CD4-positive, alpha-beta T cell treated with Interleukin-4 for 1 hour (primary cell): ENCODE measurements at regions not wholly inside any gene's neighbourhood (a gene's known extent, or its start where the extent isn't known, plus 50 kb on each side); places are given as distances from the start of the nearest gene placed in this dataset.

Source experiments
- DNase-seq, 2 donors: peaks; one replicate each; pipeline ENCODE4 v3.0.0-alpha.2; 2020 to 2022

GRCh38 chr6:6376845-6377244 lies 56.4 kb upstream of the F13A1 start:
- no peak for DNase-seq

- DNase-seq: no peak
Measured at GRCh38 chr6:6377621-6378020, 57.2 kb upstream of the F13A1 start.

- DNase-seq: no peak
Measured at GRCh38 chr6:6379573-6379972, 59.1 kb upstream of the F13A1 start.

- no peak for DNase-seq
Measured at GRCh38 chr6:6384520-6384919, 64.1 kb upstream of the F13A1 start.

- peak in 1 of 2 donors; percentile 52 for DNase-seq
Measured at GRCh38 chr6:6386010-6386409, 65.5 kb upstream of the F13A1 start.

GRCh38 chr6:6390849-6391602 lies 70.6 kb upstream of the F13A1 start:
- DNase-seq: peak in 1 of 2 donors; percentile 34

GRCh38 chr6:6392214-6393068 lies 72.0 kb upstream of the F13A1 start:
- peak in 1 of 2 donors; percentile 26 for DNase-seq

- DNase-seq: no peak
Measured at GRCh38 chr6:6393069-6393529, 72.6 kb upstream of the F13A1 start.

- DNase-seq: peak in 1 of 2 donors; percentile 33
Measured at GRCh38 chr6:6395581-6396197, 75.2 kb upstream of the F13A1 start.

- no peak for DNase-seq
Measured at GRCh38 chr6:6397842-6398241, 77.4 kb upstream of the F13A1 start.

GRCh38 chr6:6399568-6399967 lies 79.1 kb upstream of the F13A1 start:
- no peak for DNase-seq

- DNase-seq: no peak
Measured at GRCh38 chr6:6401401-6401800, 80.9 kb upstream of the F13A1 start.

GRCh38 chr6:6402006-6402405 lies 81.5 kb upstream of the F13A1 start:
- no peak for DNase-seq

- DNase-seq: no peak
Measured at GRCh38 chr6:6402591-6402990, 82.1 kb upstream of the F13A1 start.

- no peak for DNase-seq
Measured at GRCh38 chr6:6405031-6405430, 84.6 kb upstream of the F13A1 start.

GRCh38 chr6:6405997-6406714 lies 85.7 kb upstream of the F13A1 start:
- DNase-seq: no peak

- DNase-seq: no peak
Measured at GRCh38 chr6:6406715-6407070, 86.2 kb upstream of the F13A1 start.

GRCh38 chr6:6407071-6407741 lies 86.7 kb upstream of the F13A1 start:
- peak in 1 of 2 donors; percentile 50 for DNase-seq

- no peak for DNase-seq
Measured at GRCh38 chr6:6409397-6410030, 89.1 kb upstream of the F13A1 start.

- no peak for DNase-seq
Measured at GRCh38 chr6:6411115-6411514, 90.7 kb upstream of the F13A1 start.

GRCh38 chr6:6412221-6412620 lies 91.8 kb upstream of the F13A1 start:
- DNase-seq: no peak

GRCh38 chr6:6412700-6413099 lies 92.2 kb upstream of the F13A1 start:
- no peak for DNase-seq
